ENCODE measurements at regions not wholly inside any gene's neighbourhood (a gene's known extent, or its start where the extent isn't known, plus 50 kb on each side); places are given as distances from the start of the nearest gene placed in this dataset.

DNA sequence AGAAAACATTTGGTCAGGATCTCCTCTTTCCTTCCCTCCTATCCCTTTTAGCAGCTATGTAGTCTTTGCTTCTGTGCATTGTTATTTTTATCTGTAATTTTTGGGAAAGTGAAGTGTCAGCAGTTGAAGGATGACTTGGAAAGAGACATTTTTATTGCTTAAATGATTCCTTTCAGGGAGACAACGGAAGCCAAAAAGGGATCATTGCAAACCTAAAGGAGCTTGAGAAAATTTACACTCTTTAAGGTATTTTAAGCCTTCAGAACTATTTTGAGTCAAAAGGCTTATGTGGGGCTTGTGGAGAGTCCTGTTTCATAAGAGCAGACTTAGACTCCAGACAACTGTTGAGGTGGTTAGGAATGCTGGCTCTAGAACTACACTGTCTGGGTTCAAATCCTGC lies 281.6 kb downstream of the KIF4B start:
- no peak for DNase-seq

DNA sequence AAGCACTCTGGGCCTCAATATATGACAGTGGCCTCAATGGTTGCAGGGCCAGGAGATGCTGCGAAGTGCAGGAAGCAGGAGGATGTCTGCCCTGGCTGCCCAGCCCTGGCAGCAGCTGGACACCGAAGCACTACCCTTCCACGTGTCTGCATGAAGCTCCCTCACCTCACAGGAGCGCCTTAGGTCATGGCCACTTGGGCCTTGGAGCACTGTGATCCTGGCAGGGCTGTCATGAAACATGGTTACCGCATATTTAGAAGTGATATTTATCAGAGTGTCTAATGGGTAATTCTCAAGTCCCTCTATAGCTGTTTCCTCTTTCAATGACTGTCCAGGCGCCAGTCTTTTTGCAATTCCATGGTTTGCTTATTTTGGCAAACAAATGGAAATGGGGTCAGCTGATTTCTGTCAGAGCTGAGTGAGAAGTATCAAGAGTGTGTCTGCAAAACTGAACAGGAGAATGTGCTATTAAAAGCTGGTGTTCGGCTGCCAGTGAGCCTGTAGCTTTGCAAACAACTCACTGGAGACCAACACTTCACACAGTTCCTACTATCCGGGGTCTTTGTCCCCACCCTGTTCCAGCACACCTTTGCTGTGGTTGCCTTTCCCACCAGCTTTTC lies 285.9 kb downstream of the KIF4B start:
- no peak for DNase-seq

GRCh38 chr5:155303120-155303519 lies 289.6 kb downstream of the KIF4B start:
- no peak for DNase-seq

GRCh38 chr5:155307229-155307628 lies 293.7 kb downstream of the KIF4B start:
- DNase-seq: no peak

DNA sequence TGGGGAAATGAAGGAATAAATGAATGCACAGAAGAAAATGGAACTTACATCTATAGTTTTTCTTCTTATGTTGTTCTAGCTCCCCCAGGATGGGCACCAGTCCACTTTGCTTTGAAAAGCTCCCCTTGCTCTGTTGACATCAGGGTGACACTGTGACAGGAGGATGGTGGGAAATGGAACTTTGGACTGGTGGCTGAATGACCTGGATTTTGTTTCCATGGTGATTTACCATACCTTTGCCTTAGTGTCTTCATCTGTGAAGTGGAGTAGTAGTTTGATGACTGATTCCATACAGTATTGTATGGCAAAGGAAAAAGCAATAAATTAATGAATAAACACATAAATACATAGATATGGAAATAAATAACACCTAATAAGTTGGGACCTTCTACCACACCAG lies 294.7 kb downstream of the KIF4B start:
- no peak for DNase-seq

DNA sequence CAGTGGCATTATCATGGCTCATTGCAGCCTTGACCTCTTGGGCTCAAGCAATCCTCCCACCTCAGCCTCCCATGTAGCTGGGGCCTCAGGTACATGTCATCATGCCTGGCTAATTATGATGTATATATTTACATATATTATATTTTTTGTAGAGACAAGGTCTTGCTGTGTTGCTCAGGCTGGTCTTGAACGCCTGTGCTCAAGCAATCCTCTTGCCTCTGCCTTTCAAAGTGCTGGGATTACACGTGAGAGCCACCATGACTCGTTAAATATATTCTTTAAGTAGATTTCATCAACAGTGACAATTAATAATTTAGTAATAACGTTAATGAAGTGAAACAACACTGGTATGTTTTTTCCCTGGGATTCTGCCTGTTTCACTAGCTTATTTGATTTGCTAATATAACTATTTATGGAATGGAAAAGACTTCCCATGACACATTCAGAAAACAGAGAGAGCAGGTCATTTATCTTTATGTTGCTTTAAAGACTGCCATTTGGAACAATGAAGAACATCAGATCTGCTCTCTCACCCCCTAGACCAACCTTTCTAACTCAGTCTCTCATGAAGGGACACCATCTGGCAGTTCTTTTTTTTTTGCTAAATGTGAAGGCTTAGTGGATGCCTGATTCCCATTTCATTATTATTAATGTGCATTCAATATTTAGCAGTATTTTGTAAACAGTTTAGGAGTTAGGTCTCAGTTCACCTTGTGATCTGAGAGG lies 295.6 kb downstream of the KIF4B start:
- no peak for DNase-seq

GRCh38 chr5:155311721-155312120 lies 298.2 kb downstream of the KIF4B start:
- no peak for DNase-seq

- DNase-seq: no peak
Measured at GRCh38 chr5:155313518-155313917, 300.0 kb downstream of the KIF4B start.

DNA sequence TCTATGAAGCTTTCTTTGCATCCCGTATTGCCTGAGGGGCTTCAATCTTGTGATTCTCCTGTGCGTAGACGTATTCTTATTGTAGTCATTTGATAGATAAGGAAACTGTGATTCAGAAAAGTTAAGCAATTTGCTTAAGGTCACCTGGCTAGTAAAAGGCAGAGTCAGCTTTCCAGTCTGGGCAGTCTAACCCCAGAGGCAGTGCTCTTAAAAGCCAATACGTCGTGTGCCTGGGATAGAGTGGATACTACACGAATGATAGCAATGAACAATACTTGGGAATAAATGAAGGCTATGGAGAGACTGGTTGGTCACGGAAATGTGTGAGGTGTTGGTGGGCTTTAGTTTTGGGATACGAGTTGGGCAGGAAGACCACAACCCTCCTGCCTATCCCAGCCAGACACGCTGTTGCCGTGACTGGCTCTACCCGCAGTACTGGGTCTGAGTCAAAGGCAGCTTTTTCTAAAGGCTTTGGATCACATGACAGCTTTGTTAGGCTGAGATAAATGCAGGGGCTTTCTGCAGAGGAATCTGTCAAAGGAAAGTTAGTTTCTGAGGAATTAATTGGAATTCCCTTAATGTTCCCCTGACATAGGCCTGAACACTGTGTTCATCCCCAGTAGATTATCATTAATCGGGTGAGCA lies 302.6 kb downstream of the KIF4B start:
- DNase-seq: no peak

DNA sequence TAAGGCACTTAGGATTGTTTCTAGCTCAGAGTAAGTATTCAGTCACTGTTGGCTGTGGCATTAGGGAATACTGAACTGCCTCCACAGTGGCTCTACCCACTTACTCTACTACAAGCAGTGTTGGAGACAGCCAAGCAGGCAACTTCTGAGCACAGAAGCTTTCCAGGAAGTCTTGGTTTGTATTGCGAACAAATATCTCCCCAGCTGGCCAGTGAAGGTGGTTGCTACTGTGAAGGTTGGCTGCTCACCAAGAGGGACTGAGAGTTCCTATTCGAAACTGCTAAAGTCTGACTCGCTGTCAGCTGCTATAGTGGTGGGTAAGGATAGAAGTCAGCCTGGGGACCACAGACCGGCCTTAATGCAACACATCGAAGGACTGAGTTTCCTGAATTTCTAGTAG lies 319.1 kb downstream of the KIF4B start:
- DNase-seq: no peak

DNA sequence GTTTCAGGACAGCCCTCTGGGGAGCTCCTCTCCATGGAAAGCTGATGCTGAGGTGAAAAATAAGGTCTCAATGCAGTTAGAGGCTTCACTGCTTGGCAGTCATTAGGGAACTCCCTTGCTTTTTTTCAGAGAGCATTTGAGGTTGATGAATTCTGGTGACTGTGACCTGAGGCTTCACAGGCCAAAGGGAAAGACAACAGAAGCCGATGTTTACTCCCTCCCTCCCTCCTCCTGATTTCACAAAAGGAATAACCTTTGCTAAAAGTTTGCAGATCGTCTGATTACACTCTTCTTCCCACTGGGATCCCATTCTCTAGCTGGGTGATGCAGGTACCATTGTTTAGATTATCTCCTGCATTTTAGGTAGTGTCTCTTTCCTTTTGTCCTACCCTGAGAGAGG lies 329.4 kb downstream of the KIF4B start:
- no peak for DNase-seq

DNA sequence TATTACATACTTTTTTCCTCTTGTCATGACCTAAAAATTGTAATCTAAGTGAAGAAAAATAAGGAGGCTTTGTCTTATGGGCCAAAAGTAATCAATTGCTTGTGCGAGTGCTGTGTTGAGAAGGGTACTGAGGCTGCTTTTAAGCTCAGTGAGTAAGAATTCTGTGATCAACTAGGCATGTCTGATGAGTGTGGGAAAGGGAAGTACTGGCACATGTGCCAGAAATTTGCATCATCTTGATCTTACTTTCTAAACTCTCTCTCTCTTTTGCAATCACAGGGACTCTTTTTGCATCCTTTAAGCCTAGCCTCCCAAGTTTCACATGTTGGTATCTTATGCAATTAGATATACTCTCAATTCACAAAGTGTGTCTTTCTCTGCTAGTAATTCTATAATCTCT lies 329.9 kb downstream of the KIF4B start:
- no peak for DNase-seq

- no peak for DNase-seq
Measured at GRCh38 chr5:155353231-155353630, 339.7 kb downstream of the KIF4B start.

- no peak for DNase-seq
Measured at GRCh38 chr5:155366096-155366495, 352.5 kb downstream of the KIF4B start.

DNA sequence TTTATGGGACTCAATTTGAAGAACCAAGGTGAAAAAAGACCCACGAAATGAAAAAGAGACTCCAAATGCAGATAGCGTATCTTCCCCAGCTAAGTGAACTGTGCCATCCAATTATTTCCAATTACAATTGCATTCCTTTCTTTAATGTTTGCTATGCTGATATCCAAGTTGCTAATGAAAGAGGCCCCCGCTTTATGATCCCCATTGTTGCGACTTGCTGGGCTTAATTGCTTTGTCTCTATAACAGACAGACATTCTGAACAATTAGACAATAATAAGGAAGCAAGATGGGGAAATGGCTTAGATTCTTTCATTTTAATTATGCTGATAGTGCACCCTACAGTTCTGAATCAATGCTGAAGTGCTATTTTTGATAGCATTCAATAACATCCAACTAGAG lies 354.3 kb downstream of the KIF4B start:
- DNase-seq: no peak

GRCh38 chr5:155368490-155368889 lies 354.9 kb downstream of the KIF4B start:
- no peak for DNase-seq

GRCh38 chr5:155380480-155380879 lies 366.9 kb downstream of the KIF4B start:
- no peak for DNase-seq

DNA sequence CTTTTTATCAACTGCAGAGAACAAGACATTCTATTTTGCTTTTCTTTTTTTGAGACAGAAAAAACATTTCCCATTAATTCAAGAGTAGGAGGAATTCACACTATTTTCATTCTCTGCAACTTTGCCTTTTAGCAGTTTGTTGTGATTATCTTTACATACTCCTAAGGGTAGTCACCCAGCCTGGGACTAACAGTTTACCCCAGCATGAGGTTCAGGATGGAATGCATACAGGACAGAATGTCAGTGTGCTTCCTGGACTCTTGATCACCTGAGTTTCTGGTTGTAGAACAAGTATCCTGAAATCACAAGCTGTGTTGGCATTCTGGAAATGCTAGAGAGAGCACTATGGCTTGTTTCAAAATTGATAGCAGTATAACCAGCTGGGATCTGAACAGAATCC lies 368.1 kb downstream of the KIF4B start:
- DNase-seq: no peak

DNA sequence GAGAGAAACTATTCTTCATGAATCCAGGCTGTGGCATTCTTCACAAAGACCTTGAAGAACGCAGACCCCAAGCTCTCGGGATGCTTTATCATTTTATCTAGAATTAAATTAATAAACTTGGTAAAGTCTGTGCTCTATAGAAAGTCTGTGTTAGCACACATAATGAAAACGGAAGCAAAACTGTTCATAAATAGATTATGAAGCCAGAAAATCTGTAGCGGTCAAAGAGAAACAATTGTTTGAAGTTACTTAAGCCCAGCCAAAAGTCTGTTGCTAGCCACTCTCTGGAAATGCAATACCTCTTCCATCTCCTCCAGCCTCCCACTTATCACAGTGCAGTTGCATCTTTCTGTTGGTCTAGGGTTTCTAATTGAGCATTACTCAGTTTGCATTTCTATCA lies 375.9 kb downstream of the KIF4B start:
- no peak for DNase-seq

DNA sequence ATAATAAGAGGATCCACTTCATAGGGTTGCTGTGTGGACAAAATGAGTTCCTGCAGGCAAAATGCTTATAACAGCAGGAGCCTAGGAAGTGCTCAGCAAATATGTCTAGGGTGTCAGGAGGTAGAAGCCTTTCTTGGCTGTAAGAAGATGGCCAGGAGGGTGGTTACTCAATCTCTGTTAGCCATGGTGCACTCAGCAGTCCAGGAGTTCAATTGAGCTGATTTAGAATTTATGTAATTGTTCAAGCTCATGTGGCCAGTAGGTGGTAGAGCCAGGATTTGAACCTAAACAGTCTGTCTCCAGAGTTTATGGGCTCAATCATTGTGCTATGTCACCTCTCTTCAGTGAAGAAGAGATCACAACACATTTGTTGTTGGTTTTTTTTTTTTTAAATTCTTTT lies 381.2 kb downstream of the KIF4B start:
- DNase-seq: no peak

DNA sequence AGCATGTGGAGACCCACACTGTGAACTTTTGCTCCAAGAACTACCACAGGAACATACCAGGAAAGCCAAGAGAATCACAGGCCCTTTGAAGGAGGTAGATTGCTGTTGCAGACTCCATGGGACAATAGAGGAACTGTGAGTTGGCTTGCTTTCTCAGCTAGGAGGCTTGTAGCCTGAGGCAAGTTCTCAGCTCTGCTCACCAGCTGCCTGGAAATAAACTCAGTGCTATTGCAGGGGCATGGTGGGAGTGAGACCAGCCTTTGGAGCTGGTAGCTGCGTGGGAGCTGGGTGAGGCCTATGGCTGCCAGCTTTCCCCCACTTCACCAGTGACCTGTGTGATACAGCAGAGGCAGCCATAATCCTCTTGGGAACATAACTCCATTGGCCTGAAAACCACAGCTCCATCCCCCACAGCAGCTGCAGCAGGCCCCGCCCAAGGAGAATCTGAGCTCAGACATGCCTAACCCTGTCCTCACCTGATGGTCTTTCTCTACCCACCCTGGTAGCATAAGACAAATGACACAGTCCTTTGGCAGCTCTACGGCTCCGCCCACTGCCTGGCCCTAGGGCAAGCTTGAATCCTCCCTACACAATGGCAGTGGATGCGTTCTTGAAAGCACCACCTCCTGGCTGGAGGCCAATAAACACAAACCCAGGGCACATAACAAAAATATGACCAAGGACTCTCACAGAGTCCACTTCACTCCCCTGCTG lies 389.5 kb downstream of the KIF4B start:
- DNase-seq: no peak

GRCh38 chr5:155406815-155407214 lies 393.3 kb downstream of the KIF4B start:
- no peak for DNase-seq

DNA sequence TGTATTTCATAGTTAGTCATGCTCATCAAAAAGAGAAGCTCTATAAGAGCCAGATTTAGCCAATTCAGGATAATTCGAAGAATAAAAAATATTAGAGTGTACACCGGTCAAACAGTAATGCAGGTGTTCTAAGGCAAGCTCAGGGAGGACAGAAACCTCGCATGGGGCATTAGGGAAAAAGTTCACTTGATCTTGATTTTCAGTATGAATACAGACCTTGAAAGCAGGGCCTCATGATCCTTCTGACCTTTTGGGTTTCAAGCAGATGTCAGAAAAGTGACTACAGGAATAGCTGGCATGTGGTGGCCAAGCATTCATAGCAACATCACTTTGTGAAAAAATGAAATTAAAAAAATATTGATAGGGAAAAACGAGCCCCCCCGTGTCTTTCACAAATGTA lies 394.9 kb downstream of the KIF4B start:
- DNase-seq: no peak

Data from right lung (tissue), 2 donors.